HCT116 (cell line): ENCODE measurements at regions not wholly inside any gene's neighbourhood (a gene's known extent, or its start where the extent isn't known, plus 50 kb on each side); places are given as distances from the start of the nearest gene placed in this dataset.

Source experiments
- ATAC-seq: fragments of 200-7000 bp; cut with Tn5 transposase; 2 replicates; pipeline ENCODE4 v1.9.1; 2020; ENCODE audit warnings: mild to moderate bottlenecking, moderate library complexity
- BruUV-seq: library from RNA; stranded (reverse); fragments of 400-500 nt; replicated peaks from 2 replicates; lab custom pipeline; 2021; lab: Mats Ljungman, UMichigan
- CTCF ChIA-PET: fragments of 300-600 bp; sonication (Branson Sonifier 250); formaldehyde crosslinking; loops from one replicate; lab custom pipeline; 2021; ENCODE audit warnings: antibody characterized with exemption; lab: Charles Lee
- POLR2A ChIA-PET: fragments of 300-600, 350-600 bp; sonication (Branson Sonifier 250); formaldehyde crosslinking; loops from one replicate; lab custom pipeline; 2021; ENCODE audit warnings: antibody characterized with exemption; lab: Charles Lee
- RAD21 ChIA-PET, 2 experiments: fragments of 300-600 bp; sonication (Branson Sonifier 250); formaldehyde crosslinking; loops; one replicate each; lab custom pipeline; 2023; ENCODE audit warnings: low total read pairs in 2 of 2; ENCODE audit not compliant: uncharacterized antibody in 2 of 2, unreplicated experiment in 2 of 2, low non-redundant PET in 1 of 2; lab: Charles Lee
- DNase-seq: peaks from one replicate; pipeline ENCODE4 v3.0.0-alpha.2; 2010; ENCODE audit warnings: low read depth, low spot score
- H2AFZ ChIP-seq: fragments of 200-600 bp; shearing (Covaris generic), sonication (generic); 2 replicates; pipeline ENCODE4 v1.6.1; 2017; ENCODE audit warnings: low read depth, mixed run types, mixed read lengths, antibody characterized with exemption, low read length; ENCODE audit not compliant: poor library complexity, severe bottlenecking
- H3K27ac ChIP-seq: 2 replicates; pipeline ENCODE4 v1.5.1; 2012; ENCODE audit warnings: low read depth, low read length
- H3K27me3 ChIP-seq: fragments of 200-600 bp; sonication (generic); 2 replicates; pipeline ENCODE4 v1.6.1; 2016; ENCODE audit warnings: mixed run types, low read length, mixed read lengths; ENCODE audit not compliant: insufficient read depth
- H3K36me3 ChIP-seq, 2 experiments: fragments of 200-500 bp in 1 of 2; fragments of 200-600 bp in 1 of 2; sonication (Bioruptor generic) in 1 of 2; sonication (generic) in 1 of 2; 2 replicates each; pipeline versions ENCODE4 v1.5.1 to v1.6.1; 2014 to 2016; ENCODE audit warnings: low read length in 2 of 2, inconsistent platforms in 1 of 2, mixed read lengths in 1 of 2, mixed run types in 1 of 2; ENCODE audit not compliant: insufficient read depth in 2 of 2, control insufficient read depth in 1 of 2
- H3K4me1 ChIP-seq, 2 experiments: fragments of 200-600 bp in 1 of 2; sonication (generic) in 1 of 2; 2 replicates each; pipeline versions ENCODE4 v1.5.1 to v1.6.1; 2012 to 2017; ENCODE audit warnings: low read length in 2 of 2, inconsistent platforms in 1 of 2, mild to moderate bottlenecking in 1 of 2, mixed read lengths in 1 of 2, mixed run types in 1 of 2, moderate library complexity in 1 of 2; ENCODE audit not compliant: insufficient read depth in 2 of 2, control insufficient read depth in 1 of 2
- H3K4me2 ChIP-seq: fragments of 200-600 bp; sonication (generic); 2 replicates; pipeline ENCODE4 v1.6.1; 2017; ENCODE audit warnings: mixed run types, low read length, mixed read lengths
- H3K4me3 ChIP-seq, 2 experiments: fragments of 200-600 bp in 1 of 2; sonication (generic) in 1 of 2; replicated peaks in 1 of 2; 2 replicates each; pipeline ENCODE4 v1.5.1; 2011 to 2016; ENCODE audit warnings: low read length in 2 of 2, control low read depth in 1 of 2, low read depth in 1 of 2, mild to moderate bottlenecking in 1 of 2, mixed read lengths in 1 of 2, mixed run types in 1 of 2
- H3K79me2 ChIP-seq: fragments of 200-600 bp; sonication (generic); 2 replicates; pipeline ENCODE4 v1.6.1; 2017; ENCODE audit warnings: mild to moderate bottlenecking, mixed run types, low read length, moderate library complexity, mixed read lengths; ENCODE audit not compliant: insufficient read depth
- H3K9ac ChIP-seq: fragments of 200-600 bp; sonication (generic); 2 replicates; pipeline ENCODE4 v1.6.1; 2016; ENCODE audit warnings: low read length, mixed read lengths
- H3K9me2 ChIP-seq: fragments of 200-600 bp; sonication (generic), shearing (Covaris generic); 2 replicates; pipeline ENCODE4 v1.6.1; 2017; ENCODE audit warnings: mixed run types, mild to moderate bottlenecking, moderate library complexity; ENCODE audit not compliant: insufficient read depth
- H3K9me3 ChIP-seq, 2 experiments: fragments of 200-500 bp in 1 of 2; fragments of 200-600 bp in 1 of 2; sonication (Bioruptor generic) in 1 of 2; sonication (generic) in 1 of 2; 2 replicates each; pipeline ENCODE4 v1.6.1; 2014 to 2017; ENCODE audit warnings: low read length in 2 of 2, mixed read lengths in 2 of 2, inconsistent platforms in 1 of 2, low read depth in 1 of 2, mild to moderate bottlenecking in 1 of 2, mixed run types in 1 of 2, moderate library complexity in 1 of 2; ENCODE audit not compliant: control insufficient read depth in 1 of 2, insufficient read depth in 1 of 2
- H4K20me1 ChIP-seq: fragments of 200-600 bp; sonication (generic), shearing (Covaris generic); 2 replicates; pipeline ENCODE4 v1.6.1; 2017; ENCODE audit warnings: mixed run types, mild to moderate bottlenecking, moderate library complexity; ENCODE audit not compliant: insufficient read depth
- CBX3 ChIP-seq: IDR thresholded peaks from 2 replicates; pipeline ENCODE4 v1.6.1; 2012; ENCODE audit warnings: low read depth
- EZH2 ChIP-seq: fragments of 200-600 bp; sonication (generic); IDR thresholded peaks from 2 replicates; pipeline ENCODE4 v1.6.1; 2017; ENCODE audit warnings: antibody characterized with exemption, mixed run types
- JUND ChIP-seq: IDR thresholded peaks from 2 replicates; pipeline ENCODE4 v1.6.1; 2012
- POLR2A ChIP-seq: IDR thresholded peaks from 2 replicates; pipeline ENCODE4 v1.7.0; 2011; ENCODE audit warnings: borderline replicate concordance; ENCODE audit not compliant: insufficient read depth, insufficient read length; ENCODE audit errors: extremely low read depth
- POLR2AphosphoS5 ChIP-seq: IDR thresholded peaks from 2 replicates; pipeline ENCODE4 v1.6.1; 2011; ENCODE audit warnings: mild to moderate bottlenecking, low read depth, low read length, moderate library complexity
- REST ChIP-seq: IDR thresholded peaks from 2 replicates; pipeline ENCODE4 v1.6.1; 2012; ENCODE audit warnings: low read depth
- SP1 ChIP-seq: IDR thresholded peaks from 2 replicates; pipeline ENCODE4 v1.6.1; 2012; ENCODE audit warnings: low read depth
- SRF ChIP-seq: IDR thresholded peaks from 2 replicates; pipeline ENCODE4 v1.6.1; 2012; ENCODE audit warnings: low read depth
- intact Hi-C: fragments of 100-400 bp; cut with micrococcal nuclease; formaldehyde crosslinking; loops from 2 replicates; pipeline ENCODE4 v1.10.0; 2022
- TF ChIP-seq, protein P1 (sequence below): IDR thresholded peaks from 2 replicates; pipeline ENCODE4 v1.6.1; 2012

GRCh38 chr18:56139372-56139771 lies 499.0 kb downstream of the TXNL1 start:
- Histone ChIP-seq H3K27me3 (no peaks in the 10 kb centered on the region), H3K4me1 (no peaks in the 10 kb centered on the region), H4K20me1 (no peaks in the 10 kb centered on the region), H3K27ac (no peak overlapping the region), H3K4me3 (no peak overlapping the region), H3K4me2 (no peak overlapping the region), H3K9me3 (peaks cover 7 to 46% of the 10 kb centered on the region in 2 experiments; a peak in 2 of 4 replicates), H3K9me2 (no peaks in the 10 kb centered on the region), H2AFZ (no peak overlapping the region), H3K9ac (no peak overlapping the region), H3K79me2 (no peaks in the 10 kb centered on the region), H3K36me3 (no peaks in the 10 kb centered on the region)
- DNase-seq (no peak), ATAC-seq (no peak)
- RAD21 ChIA-PET, result no interaction called here
- POLR2A ChIA-PET, result no interaction called here
- CTCF ChIA-PET, result no interaction called here
- intact Hi-C loops, result no loop called here
- TF ChIP-seq CBX3 (no peak), EZH2 (no peak), REST (no peak), POLR2A (no peak), JUND (no peak), SP1 (no peak), POLR2AphosphoS5 (no peak), SRF (no peak)
- TF ChIP-seq, protein P1, sequence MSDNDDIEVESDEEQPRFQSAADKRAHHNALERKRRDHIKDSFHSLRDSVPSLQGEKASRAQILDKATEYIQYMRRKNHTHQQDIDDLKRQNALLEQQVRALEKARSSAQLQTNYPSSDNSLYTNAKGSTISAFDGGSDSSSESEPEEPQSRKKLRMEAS, result no peak
- BruUV-seq, result no TSS peak
